ENCODE measurements at regions not wholly inside any gene's neighbourhood (a gene's known extent, or its start where the extent isn't known, plus 50 kb on each side); places are given as distances from the start of the nearest gene placed in this dataset.

DNA sequence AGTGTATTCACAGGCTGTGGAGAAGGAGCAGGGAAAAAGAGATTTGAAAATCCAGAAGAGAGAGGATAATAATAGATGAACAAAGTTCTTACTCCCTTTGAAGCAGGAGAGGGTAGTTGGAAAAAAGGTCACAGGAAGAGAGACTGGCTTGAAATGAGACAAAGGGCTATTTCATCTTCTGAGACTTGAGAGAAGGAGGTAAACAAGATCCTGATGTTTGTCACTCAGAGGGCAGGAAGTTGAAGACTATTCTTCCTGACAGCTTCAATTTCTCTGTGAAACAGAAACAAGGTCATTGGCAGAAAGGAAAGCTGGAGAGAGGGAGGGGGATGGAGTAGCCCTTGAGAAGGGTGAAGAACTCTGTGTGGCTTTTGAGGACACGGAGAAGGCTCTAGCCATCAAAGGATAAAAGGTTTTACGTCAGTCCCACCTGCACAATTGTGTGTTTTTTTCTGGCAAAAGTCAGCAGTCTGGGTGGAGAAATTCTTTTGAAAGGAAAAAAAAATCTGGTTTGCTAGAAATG is 216.1 kb upstream of the STEAP4 start:
- ChIA-PET POLR2A (no interaction called here), CTCF (no interaction called here)
- DNase-seq, result no peak
- H3K4me1 ChIP-seq (ENCODE audit: control extremely low read depth in 1 of 4, control insufficient read depth in 4 of 4, insufficient read depth in 4 of 4, low read length in 3 of 4), result no peaks in the 10 kb centered on the region
- H3K27me3 ChIP-seq (replicated peaks in 2 of 5; ENCODE audit: control insufficient read depth in 4 of 5, insufficient read depth in 5 of 5, low read length in 4 of 5), result no peaks in the 10 kb centered on the region
- H3K9me3 ChIP-seq (ENCODE audit: control extremely low read depth in 1 of 5, control insufficient read depth in 4 of 5, insufficient read depth in 2 of 5, low read depth in 1 of 5, low read length in 4 of 5), result no peaks in the 10 kb centered on the region
- no peaks in the 10 kb centered on the region for H3K36me3 ChIP-seq (ENCODE audit: control insufficient read depth in 4 of 4, insufficient read depth in 4 of 4, low read length in 3 of 4)
- WGBS (ENCODE audit: insufficient coverage), result 68% methylated on average over 2 of the region's 2 CpGs
- H3K27ac ChIP-seq (ENCODE audit: insufficient read depth in 1 of 2, low read depth in 1 of 2, low read length in 2 of 2, poor library complexity in 1 of 2, severe bottlenecking in 2 of 2), result no peak overlapping the region
- no peak overlapping the region for H3K4me3 ChIP-seq (ENCODE audit: control insufficient read depth in 1 of 7, extremely low read depth in 1 of 7, insufficient read depth in 4 of 7, low read depth in 2 of 7, low read length in 6 of 7)

DNA sequence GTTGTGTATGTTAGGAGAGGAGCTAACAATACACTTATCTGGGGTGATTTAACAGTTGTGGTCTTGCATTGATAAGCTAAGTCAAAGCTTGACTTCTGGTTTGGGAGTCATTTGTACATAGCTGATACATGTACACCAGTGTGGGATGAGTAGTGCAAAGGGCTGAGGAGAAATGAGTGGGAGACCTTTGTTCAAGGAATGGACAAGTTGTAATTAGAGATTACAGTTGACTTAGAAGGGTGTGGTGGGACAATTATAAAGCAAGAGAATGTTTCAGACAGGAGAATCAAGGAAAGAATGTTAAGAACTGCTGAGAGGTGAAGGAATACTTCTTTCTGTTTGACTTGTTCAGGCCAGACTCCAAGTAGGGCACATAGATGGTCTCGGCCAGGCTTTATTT is 209.7 kb upstream of the STEAP4 start:
- ChIA-PET POLR2A (no interaction called here), CTCF (no interaction called here)
- Histone ChIP-seq H3K36me3 (ENCODE audit: control insufficient read depth in 4 of 4, insufficient read depth in 4 of 4, low read length in 3 of 4) (no peaks in the 10 kb centered on the region), H3K4me1 (ENCODE audit: control extremely low read depth in 1 of 4, control insufficient read depth in 4 of 4, insufficient read depth in 4 of 4, low read length in 3 of 4) (no peaks in the 10 kb centered on the region), H3K9me3 (ENCODE audit: control extremely low read depth in 1 of 5, control insufficient read depth in 4 of 5, insufficient read depth in 2 of 5, low read depth in 1 of 5, low read length in 4 of 5) (no peaks in the 10 kb centered on the region), H3K27ac (ENCODE audit: insufficient read depth in 1 of 2, low read depth in 1 of 2, low read length in 2 of 2, poor library complexity in 1 of 2, severe bottlenecking in 2 of 2) (no peak overlapping the region), H3K4me3 (ENCODE audit: control insufficient read depth in 1 of 7, extremely low read depth in 1 of 7, insufficient read depth in 4 of 7, low read depth in 2 of 7, low read length in 6 of 7) (no peak overlapping the region), H3K27me3 (replicated peaks in 2 of 5; ENCODE audit: control insufficient read depth in 4 of 5, insufficient read depth in 5 of 5, low read length in 4 of 5) (no peaks in the 10 kb centered on the region)
- no peak for DNase-seq
- WGBS (ENCODE audit: insufficient coverage), result no CpG with 5 or more reads among the region's 1 CpG

DNA sequence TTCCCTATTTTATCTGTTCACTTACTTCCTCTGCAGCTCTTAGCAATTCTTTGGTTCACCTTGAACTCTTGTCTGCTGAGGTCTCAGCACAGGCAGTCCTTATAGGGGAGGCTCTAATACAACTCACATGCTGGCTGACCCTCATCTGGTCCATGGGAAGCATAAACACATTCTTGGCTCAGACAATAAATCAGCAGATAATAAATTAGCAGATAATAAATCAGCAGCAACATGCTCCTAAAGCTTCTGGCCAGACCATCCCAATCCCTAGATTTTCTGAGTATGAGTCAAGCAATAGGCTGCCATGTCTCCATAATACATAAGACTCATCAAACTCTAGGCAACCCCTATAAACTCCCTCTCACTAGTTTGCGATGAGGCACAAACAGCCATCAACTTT is 208.6 kb upstream of the STEAP4 start:
- Histone ChIP-seq H3K9me3 (ENCODE audit: control extremely low read depth in 1 of 5, control insufficient read depth in 4 of 5, insufficient read depth in 2 of 5, low read depth in 1 of 5, low read length in 4 of 5) (peaks cover 0 to 2% (median 0%) of the 10 kb centered on the region in 5 experiments), H3K4me1 (ENCODE audit: control extremely low read depth in 1 of 4, control insufficient read depth in 4 of 4, insufficient read depth in 4 of 4, low read length in 3 of 4) (no peaks in the 10 kb centered on the region), H3K27ac (ENCODE audit: insufficient read depth in 1 of 2, low read depth in 1 of 2, low read length in 2 of 2, poor library complexity in 1 of 2, severe bottlenecking in 2 of 2) (no peak overlapping the region), H3K4me3 (ENCODE audit: control insufficient read depth in 1 of 7, extremely low read depth in 1 of 7, insufficient read depth in 4 of 7, low read depth in 2 of 7, low read length in 6 of 7) (no peak overlapping the region), H3K36me3 (ENCODE audit: control insufficient read depth in 4 of 4, insufficient read depth in 4 of 4, low read length in 3 of 4) (no peaks in the 10 kb centered on the region), H3K27me3 (replicated peaks in 2 of 5; ENCODE audit: control insufficient read depth in 4 of 5, insufficient read depth in 5 of 5, low read length in 4 of 5) (no peaks in the 10 kb centered on the region)
- 100% methylated on average over 1 of the region's 1 CpG for WGBS (ENCODE audit: insufficient coverage)
- POLR2A ChIA-PET, result interaction anchor here (0.7 kb wide), 1 partner anchor 310 kb away, joined by 3 read pairs; no protein-coding TSS in a partner anchor
- DNase-seq, result no peak
- CTCF ChIA-PET, result no interaction called here

DNA sequence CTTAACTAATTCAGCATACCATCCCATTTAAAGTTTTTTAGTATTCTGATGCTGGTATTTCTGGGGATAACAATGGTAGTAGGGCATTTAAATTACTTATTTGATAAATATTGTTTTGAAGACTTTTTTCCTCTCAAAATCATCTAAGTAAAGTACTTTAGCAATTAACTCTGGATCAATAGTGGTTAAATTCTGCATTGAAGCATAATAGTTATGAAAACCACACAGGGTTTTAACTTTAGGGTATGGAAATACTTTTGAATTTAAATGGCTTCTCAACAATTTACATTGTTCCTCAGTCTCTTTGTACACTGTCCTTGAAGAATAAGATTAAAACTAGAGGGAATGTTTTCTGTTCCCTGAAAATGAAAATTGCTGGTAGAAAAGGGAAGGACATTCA is 202.6 kb upstream of the STEAP4 start:
- H3K27ac ChIP-seq (ENCODE audit: insufficient read depth in 1 of 2, low read depth in 1 of 2, low read length in 2 of 2, poor library complexity in 1 of 2, severe bottlenecking in 2 of 2), result no peak overlapping the region
- CTCF ChIA-PET, result no interaction called here
- no peaks in the 10 kb centered on the region for H3K4me1 ChIP-seq (ENCODE audit: control extremely low read depth in 1 of 4, control insufficient read depth in 4 of 4, insufficient read depth in 4 of 4, low read length in 3 of 4)
- H3K36me3 ChIP-seq (ENCODE audit: control insufficient read depth in 4 of 4, insufficient read depth in 4 of 4, low read length in 3 of 4), result no peaks in the 10 kb centered on the region
- no peaks in the 10 kb centered on the region for H3K27me3 ChIP-seq (replicated peaks in 2 of 5; ENCODE audit: control insufficient read depth in 4 of 5, insufficient read depth in 5 of 5, low read length in 4 of 5)
- POLR2A ChIA-PET, result no interaction called here
- H3K9me3 ChIP-seq (ENCODE audit: control extremely low read depth in 1 of 5, control insufficient read depth in 4 of 5, insufficient read depth in 2 of 5, low read depth in 1 of 5, low read length in 4 of 5), result peaks cover 0 to 2% (median 2%) of the 10 kb centered on the region in 5 experiments
- no peak overlapping the region for H3K4me3 ChIP-seq (ENCODE audit: control insufficient read depth in 1 of 7, extremely low read depth in 1 of 7, insufficient read depth in 4 of 7, low read depth in 2 of 7, low read length in 6 of 7)
- no peak for DNase-seq

DNA sequence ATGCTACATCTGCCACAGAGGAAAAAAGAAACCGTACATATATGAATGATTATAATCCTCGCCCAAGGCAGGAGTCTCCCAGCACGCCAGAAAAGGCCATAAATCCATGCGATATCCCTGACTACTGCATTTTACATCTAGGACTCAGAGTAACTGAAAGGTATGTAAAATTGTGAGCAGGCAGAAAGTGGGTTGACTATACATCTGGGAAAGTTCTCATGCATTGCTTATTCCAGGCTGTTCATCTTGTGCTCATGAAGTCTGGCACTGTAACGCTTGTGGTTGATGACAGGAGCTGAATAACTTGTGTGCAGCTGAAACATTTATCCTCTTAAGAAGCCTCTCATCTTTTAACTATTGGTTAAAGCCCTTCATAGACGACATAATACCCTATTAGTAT is 193.4 kb upstream of the STEAP4 start:
- H3K9me3 ChIP-seq (ENCODE audit: control extremely low read depth in 1 of 5, control insufficient read depth in 4 of 5, insufficient read depth in 2 of 5, low read depth in 1 of 5, low read length in 4 of 5), result no peaks in the 10 kb centered on the region
- 94% methylated on average over 4 of the region's 6 CpGs for WGBS (ENCODE audit: insufficient coverage)
- no peak for DNase-seq
- POLR2A ChIA-PET, result no interaction called here
- H3K36me3 ChIP-seq (ENCODE audit: control insufficient read depth in 4 of 4, insufficient read depth in 4 of 4, low read length in 3 of 4), result no peaks in the 10 kb centered on the region
- CTCF ChIA-PET, result no interaction called here
- no peaks in the 10 kb centered on the region for H3K4me1 ChIP-seq (ENCODE audit: control extremely low read depth in 1 of 4, control insufficient read depth in 4 of 4, insufficient read depth in 4 of 4, low read length in 3 of 4)
- H3K27me3 ChIP-seq (replicated peaks in 2 of 5; ENCODE audit: control insufficient read depth in 4 of 5, insufficient read depth in 5 of 5, low read length in 4 of 5), result peaks cover 0 to 2% (median 0%) of the 10 kb centered on the region in 5 experiments
- no peak overlapping the region for H3K27ac ChIP-seq (ENCODE audit: insufficient read depth in 1 of 2, low read depth in 1 of 2, low read length in 2 of 2, poor library complexity in 1 of 2, severe bottlenecking in 2 of 2)
- H3K4me3 ChIP-seq (ENCODE audit: control insufficient read depth in 1 of 7, extremely low read depth in 1 of 7, insufficient read depth in 4 of 7, low read depth in 2 of 7, low read length in 6 of 7), result no peak overlapping the region

DNA sequence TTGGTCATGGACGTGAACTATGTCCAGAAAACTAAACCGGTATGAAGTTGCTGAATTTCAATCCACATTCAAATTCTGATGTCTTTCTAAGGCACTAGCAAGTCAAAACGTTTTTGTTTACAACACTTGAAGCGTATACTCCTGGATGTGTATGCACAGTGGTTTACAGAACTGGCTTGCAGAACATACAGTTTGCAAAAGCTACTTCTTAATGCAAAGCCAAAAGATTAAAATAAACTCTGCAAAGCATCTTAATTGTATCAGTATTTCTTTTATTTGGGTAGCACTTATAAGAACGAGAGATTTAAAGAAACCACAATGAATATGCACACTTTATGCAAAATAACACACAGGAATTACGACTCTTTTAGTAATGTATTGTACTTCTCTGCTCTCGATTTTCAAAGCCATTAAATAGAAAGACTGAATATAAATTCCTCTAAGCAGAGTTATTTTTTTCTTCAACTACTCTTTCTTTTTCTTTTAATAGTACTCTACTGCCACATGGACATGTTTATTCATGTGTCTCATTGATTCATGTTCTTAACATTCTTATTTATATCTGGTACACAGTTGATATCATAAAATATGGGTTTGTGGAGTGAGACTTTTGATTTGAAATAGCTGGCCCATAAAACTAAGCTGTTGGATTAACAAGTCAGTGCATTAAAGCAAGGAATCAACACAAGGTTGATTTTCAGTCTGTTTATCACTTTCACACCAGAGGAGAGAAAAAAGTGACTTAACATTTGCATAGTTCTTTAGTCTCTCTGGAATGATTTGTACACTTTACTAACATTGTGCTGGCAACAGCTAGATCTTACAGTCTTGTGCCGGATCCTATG is 189.4 kb upstream of the STEAP4 start:
- POLR2A ChIA-PET, result no interaction called here

DNA sequence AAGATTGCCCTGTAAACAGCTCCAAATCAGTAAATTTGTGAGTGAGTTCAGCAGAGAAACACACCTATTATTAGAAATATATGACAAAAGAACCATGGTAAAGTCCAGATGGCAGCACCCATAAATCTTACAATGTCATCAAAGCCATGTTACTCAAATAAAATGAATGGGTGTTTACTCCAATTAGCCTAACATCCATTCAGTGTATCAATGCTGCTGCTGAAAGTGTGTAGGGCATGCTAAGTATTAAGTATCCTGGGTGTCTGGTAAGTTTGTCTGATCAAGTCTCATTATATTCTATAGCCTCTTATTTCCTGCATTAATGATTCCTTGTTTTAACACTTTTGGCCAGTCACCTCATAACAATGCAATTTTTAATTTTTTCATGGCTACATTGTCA is 185.5 kb upstream of the STEAP4 start:
- H3K4me3 ChIP-seq (ENCODE audit: control insufficient read depth in 1 of 7, extremely low read depth in 1 of 7, insufficient read depth in 4 of 7, low read depth in 2 of 7, low read length in 6 of 7), result no peak overlapping the region
- ChIA-PET POLR2A (no interaction called here), CTCF (no interaction called here)
- H3K27me3 ChIP-seq (replicated peaks in 2 of 5; ENCODE audit: control insufficient read depth in 4 of 5, insufficient read depth in 5 of 5, low read length in 4 of 5), result peaks cover 0 to 3% (median 0%) of the 10 kb centered on the region in 5 experiments
- no peaks in the 10 kb centered on the region for H3K9me3 ChIP-seq (ENCODE audit: control extremely low read depth in 1 of 5, control insufficient read depth in 4 of 5, insufficient read depth in 2 of 5, low read depth in 1 of 5, low read length in 4 of 5)
- no peaks in the 10 kb centered on the region for H3K36me3 ChIP-seq (ENCODE audit: control insufficient read depth in 4 of 4, insufficient read depth in 4 of 4, low read length in 3 of 4)
- H3K4me1 ChIP-seq (ENCODE audit: control extremely low read depth in 1 of 4, control insufficient read depth in 4 of 4, insufficient read depth in 4 of 4, low read length in 3 of 4), result no peaks in the 10 kb centered on the region
- no peak for DNase-seq
- no peak overlapping the region for H3K27ac ChIP-seq (ENCODE audit: insufficient read depth in 1 of 2, low read depth in 1 of 2, low read length in 2 of 2, poor library complexity in 1 of 2, severe bottlenecking in 2 of 2)

More for the DNA sequence above, 189.4 kb upstream of the STEAP4 start:
- DNase-seq, result no peak
- Histone ChIP-seq H3K9me3 (ENCODE audit: control extremely low read depth in 1 of 5, control insufficient read depth in 4 of 5, insufficient read depth in 2 of 5, low read depth in 1 of 5, low read length in 4 of 5) (no peaks in the 10 kb centered on the region), H3K4me3 (ENCODE audit: control insufficient read depth in 1 of 7, extremely low read depth in 1 of 7, insufficient read depth in 4 of 7, low read depth in 2 of 7, low read length in 6 of 7) (no peak overlapping the region), H3K4me1 (ENCODE audit: control extremely low read depth in 1 of 4, control insufficient read depth in 4 of 4, insufficient read depth in 4 of 4, low read length in 3 of 4) (no peaks in the 10 kb centered on the region), H3K36me3 (ENCODE audit: control insufficient read depth in 4 of 4, insufficient read depth in 4 of 4, low read length in 3 of 4) (no peaks in the 10 kb centered on the region), H3K27me3 (replicated peaks in 2 of 5; ENCODE audit: control insufficient read depth in 4 of 5, insufficient read depth in 5 of 5, low read length in 4 of 5) (peaks cover 0 to 3% (median 0%) of the 10 kb centered on the region in 5 experiments), H3K27ac (ENCODE audit: insufficient read depth in 1 of 2, low read depth in 1 of 2, low read length in 2 of 2, poor library complexity in 1 of 2, severe bottlenecking in 2 of 2) (no peak overlapping the region)
- WGBS (ENCODE audit: insufficient coverage), result 62% methylated on average over 4 of the region's 8 CpGs
- CTCF ChIA-PET, result interaction anchor here (1.4 kb wide), 1 partner anchor 308 kb away, joined by 3 read pairs; no protein-coding TSS in a partner anchor

All from common myeloid progenitor, CD34-positive (primary cell).